Stomach (tissue), 4 donors: ENCODE measurements at regions not wholly inside any gene's neighbourhood (a gene's known extent, or its start where the extent isn't known, plus 50 kb on each side); places are given as distances from the start of the nearest gene placed in this dataset.

Source experiments
- CTCF ChIP-seq, 7 experiments: fragments of 450-650 bp in 4 of 7; fragments of 200-600 bp in 3 of 7; sonication (generic) in 3 of 7; IDR thresholded peaks; one replicate each; pipeline ENCODE4 v1.5.1; 2016 to 2019; ENCODE audit warnings: antibody characterized with exemption in 7 of 7, control low read depth in 2 of 7, mild to moderate bottlenecking in 1 of 7
- EP300 ChIP-seq: sonication (generic); formaldehyde crosslinking; IDR thresholded peaks from one replicate; pipeline ENCODE4 v1.6.1; 2017; ENCODE audit warnings: antibody characterized with exemption
- POLR2AphosphoS5 ChIP-seq, 3 donors: sonication (generic); formaldehyde crosslinking; IDR thresholded peaks; one replicate each; pipeline ENCODE4 v1.6.1; 2016; ENCODE audit warnings: antibody characterized with exemption in 3 of 3

GRCh38 chr5:110209401-110209800 lies 517.1 kb downstream of the TMEM232 start:
- TF ChIP-seq POLR2AphosphoS5 (IDR thresholded peaks at IDR 0.05) = no peak
- TF ChIP-seq CTCF (IDR thresholded peaks at IDR 0.05) = no peak
- TF ChIP-seq EP300 = no peak
